ENCODE measurements at regions not wholly inside any gene's neighbourhood (a gene's known extent, or its start where the extent isn't known, plus 50 kb on each side); places are given as distances from the start of the nearest gene placed in this dataset.

DNA sequence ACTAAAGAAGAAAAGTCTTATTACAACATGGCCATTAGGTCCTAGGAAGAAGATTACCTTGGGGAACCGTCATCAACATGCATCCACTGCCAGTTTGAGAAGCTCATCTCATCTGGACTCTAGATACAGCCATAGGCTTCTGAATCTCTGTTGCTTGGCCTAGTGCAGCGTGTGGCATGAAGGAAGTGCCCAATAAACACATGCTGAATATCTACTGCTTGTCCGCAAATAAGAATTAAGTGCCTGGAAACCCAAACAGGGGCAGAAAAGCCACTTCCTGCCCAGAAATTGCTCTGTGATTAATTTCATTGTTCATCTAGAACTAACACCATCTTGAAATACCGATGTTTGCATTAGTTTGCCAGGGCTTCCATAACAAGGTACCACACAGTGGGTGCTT, 241.1 kb upstream of the KLF3 start:
- TF ChIP-seq CTCF (IDR thresholded peaks at IDR 0.05) (no peak), POLR2A (IDR thresholded peaks at IDR 0.05) (no peak)
